ENCODE measurements at regions not wholly inside any gene's neighbourhood (a gene's known extent, or its start where the extent isn't known, plus 50 kb on each side); places are given as distances from the start of the nearest gene placed in this dataset.

GRCh38 chr16:86632206-86632605 is 53.9 kb downstream of the FOXL1 start:
- no peak for DNase-seq

- DNase-seq, result no peak
These were observed 54.6 kb downstream of the FOXL1 start for GRCh38 chr16:86632944-86633343.

- no peak for DNase-seq
These were observed 55.9 kb downstream of the FOXL1 start for GRCh38 chr16:86634292-86634691.

GRCh38 chr16:86635176-86635876 is 57.0 kb downstream of the FOXL1 start:
- DNase-seq, result no peak

- no peak for DNase-seq
These were observed 57.6 kb downstream of the FOXL1 start for GRCh38 chr16:86635926-86636325.

- no peak for DNase-seq
These were observed 59.4 kb downstream of the FOXL1 start for GRCh38 chr16:86637744-86638143.

GRCh38 chr16:86638642-86639041 is 60.3 kb downstream of the FOXL1 start:
- DNase-seq, result no peak

- no peak for DNase-seq
These were observed 61.0 kb downstream of the FOXL1 start for GRCh38 chr16:86639354-86639753.

GRCh38 chr16:86640265-86640843 is 62.0 kb downstream of the FOXL1 start:
- DNase-seq, result no peak

GRCh38 chr16:86642087-86642486 is 63.7 kb downstream of the FOXL1 start:
- no peak for DNase-seq

- DNase-seq, result no peak
These were observed 65.3 kb downstream of the FOXL1 start for GRCh38 chr16:86643671-86644070.

- DNase-seq, result no peak
These were observed 69.2 kb downstream of the FOXL1 start for GRCh38 chr16:86647561-86647960.

- DNase-seq, result no peak
These were observed 71.5 kb downstream of the FOXL1 start for GRCh38 chr16:86649875-86650274.

- no peak for DNase-seq
These were observed 72.8 kb downstream of the FOXL1 start for GRCh38 chr16:86651013-86651627.

- no peak for DNase-seq
These were observed 73.5 kb downstream of the FOXL1 start for GRCh38 chr16:86651823-86652222.

- no peak for DNase-seq
These were observed 75.1 kb downstream of the FOXL1 start for GRCh38 chr16:86653285-86654006.

- no peak for DNase-seq
These were observed 79.6 kb downstream of the FOXL1 start for GRCh38 chr16:86657972-86658371.

- DNase-seq, result no peak
These were observed 82.3 kb downstream of the FOXL1 start for GRCh38 chr16:86660623-86661022.

GRCh38 chr16:86661706-86662105 is 83.4 kb downstream of the FOXL1 start:
- no peak for DNase-seq

GRCh38 chr16:86662195-86662594 is 83.8 kb downstream of the FOXL1 start:
- DNase-seq, result no peak

- DNase-seq, result no peak
These were observed 84.4 kb downstream of the FOXL1 start for GRCh38 chr16:86662740-86663139.

Measured in anterior cingulate cortex (tissue), 58 donors.